Loucy (cell line): ENCODE measurements at regions not wholly inside any gene's neighbourhood (a gene's known extent, or its start where the extent isn't known, plus 50 kb on each side); places are given as distances from the start of the nearest gene placed in this dataset.

ENCODE experiments used
- EZH2phosphoT487 ChIP-seq: fragments of 200-600 bp; IDR thresholded peaks from 2 replicates; pipeline ENCODE4 v1.6.1; 2018; ENCODE audit warnings: antibody characterized with exemption, mild to moderate bottlenecking, moderate library complexity, borderline replicate concordance
- TF ChIP-seq, protein P1 (sequence below): fragments of 200-600 bp; sonication (generic); conservative IDR thresholded peaks from 2 replicates; pipeline ENCODE4 v1.5.1; 2014; ENCODE audit warnings: mild to moderate bottlenecking, antibody characterized with exemption, low read length

DNA sequence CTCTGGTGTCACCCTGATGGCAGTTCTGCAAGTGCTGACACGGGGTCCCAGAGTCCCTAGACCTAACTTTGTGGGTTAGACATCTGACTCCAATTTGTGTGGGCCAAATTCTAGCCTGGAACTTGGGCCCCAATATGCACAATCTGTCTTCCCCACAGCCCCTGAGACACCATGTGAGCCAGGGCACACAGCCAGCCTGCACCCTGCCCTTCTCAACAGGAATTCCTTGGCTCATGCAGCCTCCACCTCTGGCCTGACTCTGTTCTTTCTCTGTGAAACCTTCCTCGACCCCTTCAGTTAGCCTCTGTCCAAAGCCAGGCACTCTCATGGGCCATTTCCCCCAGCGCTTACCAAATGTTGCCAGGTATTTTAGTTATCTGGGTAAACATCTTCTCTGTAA lies 59.1 kb upstream of the POU2AF1 start:
- TF ChIP-seq, protein P1, sequence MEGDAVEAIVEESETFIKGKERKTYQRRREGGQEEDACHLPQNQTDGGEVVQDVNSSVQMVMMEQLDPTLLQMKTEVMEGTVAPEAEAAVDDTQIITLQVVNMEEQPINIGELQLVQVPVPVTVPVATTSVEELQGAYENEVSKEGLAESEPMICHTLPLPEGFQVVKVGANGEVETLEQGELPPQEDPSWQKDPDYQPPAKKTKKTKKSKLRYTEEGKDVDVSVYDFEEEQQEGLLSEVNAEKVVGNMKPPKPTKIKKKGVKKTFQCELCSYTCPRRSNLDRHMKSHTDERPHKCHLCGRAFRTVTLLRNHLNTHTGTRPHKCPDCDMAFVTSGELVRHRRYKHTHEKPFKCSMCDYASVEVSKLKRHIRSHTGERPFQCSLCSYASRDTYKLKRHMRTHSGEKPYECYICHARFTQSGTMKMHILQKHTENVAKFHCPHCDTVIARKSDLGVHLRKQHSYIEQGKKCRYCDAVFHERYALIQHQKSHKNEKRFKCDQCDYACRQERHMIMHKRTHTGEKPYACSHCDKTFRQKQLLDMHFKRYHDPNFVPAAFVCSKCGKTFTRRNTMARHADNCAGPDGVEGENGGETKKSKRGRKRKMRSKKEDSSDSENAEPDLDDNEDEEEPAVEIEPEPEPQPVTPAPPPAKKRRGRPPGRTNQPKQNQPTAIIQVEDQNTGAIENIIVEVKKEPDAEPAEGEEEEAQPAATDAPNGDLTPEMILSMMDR: no peak
- TF ChIP-seq EZH2phosphoT487: no peak
